Neural progenitor cell (in vitro differentiated cells): ENCODE measurements at regions not wholly inside any gene's neighbourhood (a gene's known extent, or its start where the extent isn't known, plus 50 kb on each side); places are given as distances from the start of the nearest gene placed in this dataset.

ENCODE experiments used
- EZH2 ChIP-seq: fragments of 200-600 bp; sonication (generic); IDR thresholded peaks from 2 replicates; pipeline ENCODE4 v1.6.1; 2017; ENCODE audit warnings: antibody characterized with exemption, mild to moderate bottlenecking, moderate library complexity
- EZH2phosphoT487 ChIP-seq: fragments of 200-600 bp; sonication (generic); IDR thresholded peaks from 2 replicates; pipeline ENCODE4 v1.6.1; 2017; ENCODE audit warnings: antibody characterized with exemption
- TF ChIP-seq, protein P1 (sequence below): fragments of 200-600 bp; sonication (generic); IDR thresholded peaks from 2 replicates; pipeline ENCODE4 v1.5.1; 2017; ENCODE audit warnings: antibody characterized with exemption, mild to moderate bottlenecking

- TF ChIP-seq EZH2phosphoT487 (no peak), EZH2 (no peak)
- TF ChIP-seq, protein P1, sequence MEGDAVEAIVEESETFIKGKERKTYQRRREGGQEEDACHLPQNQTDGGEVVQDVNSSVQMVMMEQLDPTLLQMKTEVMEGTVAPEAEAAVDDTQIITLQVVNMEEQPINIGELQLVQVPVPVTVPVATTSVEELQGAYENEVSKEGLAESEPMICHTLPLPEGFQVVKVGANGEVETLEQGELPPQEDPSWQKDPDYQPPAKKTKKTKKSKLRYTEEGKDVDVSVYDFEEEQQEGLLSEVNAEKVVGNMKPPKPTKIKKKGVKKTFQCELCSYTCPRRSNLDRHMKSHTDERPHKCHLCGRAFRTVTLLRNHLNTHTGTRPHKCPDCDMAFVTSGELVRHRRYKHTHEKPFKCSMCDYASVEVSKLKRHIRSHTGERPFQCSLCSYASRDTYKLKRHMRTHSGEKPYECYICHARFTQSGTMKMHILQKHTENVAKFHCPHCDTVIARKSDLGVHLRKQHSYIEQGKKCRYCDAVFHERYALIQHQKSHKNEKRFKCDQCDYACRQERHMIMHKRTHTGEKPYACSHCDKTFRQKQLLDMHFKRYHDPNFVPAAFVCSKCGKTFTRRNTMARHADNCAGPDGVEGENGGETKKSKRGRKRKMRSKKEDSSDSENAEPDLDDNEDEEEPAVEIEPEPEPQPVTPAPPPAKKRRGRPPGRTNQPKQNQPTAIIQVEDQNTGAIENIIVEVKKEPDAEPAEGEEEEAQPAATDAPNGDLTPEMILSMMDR: no peak
Measured at GRCh38 chr10:117830205-117830604, 216.5 kb downstream of the RAB11FIP2 start.
